CD4-positive, alpha-beta T cell treated with Interleukin-15 for 4 hours (primary cell): ENCODE measurements at regions not wholly inside any gene's neighbourhood (a gene's known extent, or its start where the extent isn't known, plus 50 kb on each side); places are given as distances from the start of the nearest gene placed in this dataset.

Experiments
- DNase-seq: peaks from one replicate; pipeline ENCODE4 v3.0.0-alpha.2; 2020; ENCODE audit warnings: low spot score

DNA sequence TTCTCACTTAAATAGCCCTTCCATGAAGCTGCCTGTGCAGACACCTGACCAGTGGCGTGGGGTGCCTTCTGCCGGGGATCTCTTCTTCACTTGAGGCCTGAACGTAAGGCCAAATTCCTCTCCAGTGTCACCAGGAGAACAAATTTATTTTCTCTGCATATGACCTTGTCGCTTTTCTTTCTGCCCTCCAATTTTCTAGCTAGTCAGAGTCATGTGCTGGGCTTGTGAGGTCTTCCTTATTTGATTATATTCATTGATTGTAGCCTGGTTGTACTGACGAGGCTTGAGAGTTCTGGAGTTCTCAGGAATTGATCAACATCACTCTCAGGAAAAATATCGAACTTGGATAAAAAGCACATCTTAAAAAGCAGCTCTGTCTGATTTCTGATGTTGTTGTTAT is 255.7 kb downstream of the BUB3 start:
- no peak for DNase-seq

DNA sequence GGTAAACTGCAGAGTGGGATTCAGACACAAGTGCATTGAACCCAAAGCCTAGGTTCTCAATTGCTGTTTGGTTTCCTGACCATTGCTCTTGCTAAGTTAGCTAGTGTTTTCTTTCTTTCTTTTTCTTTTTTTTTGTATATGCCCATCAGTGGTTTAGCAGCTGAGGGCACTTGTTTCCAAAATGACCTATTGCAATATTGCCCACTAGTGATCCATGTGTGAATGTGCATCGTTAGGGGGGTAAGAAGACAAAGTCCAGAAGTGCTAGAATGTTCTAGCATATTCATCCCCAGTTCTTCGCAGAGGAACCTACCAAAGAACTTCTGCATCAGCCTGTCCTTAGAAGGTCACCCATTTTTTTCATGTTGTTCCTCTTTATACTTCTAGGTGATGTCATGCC is 252.8 kb upstream of the GPR26 start:
- no peak for DNase-seq

DNA sequence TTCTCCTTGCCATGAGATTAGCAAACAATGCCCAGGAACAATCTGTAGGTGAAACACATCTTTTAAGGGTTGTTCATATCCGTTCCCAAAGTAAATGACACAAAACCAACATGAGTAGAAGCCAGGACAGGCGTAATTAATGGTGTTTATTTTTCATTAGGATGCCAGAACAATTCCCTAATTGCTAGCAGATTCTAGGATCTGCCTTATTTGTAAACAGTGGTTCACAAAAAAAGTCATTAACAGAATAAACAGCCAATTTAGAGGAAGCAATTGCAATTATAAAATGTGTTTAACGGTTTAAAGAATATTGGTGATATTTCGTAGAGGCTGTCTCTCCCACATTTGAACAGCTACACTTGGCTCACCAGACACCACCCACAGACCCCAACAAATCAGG is 250.6 kb upstream of the GPR26 start:
- DNase-seq = no peak

DNA sequence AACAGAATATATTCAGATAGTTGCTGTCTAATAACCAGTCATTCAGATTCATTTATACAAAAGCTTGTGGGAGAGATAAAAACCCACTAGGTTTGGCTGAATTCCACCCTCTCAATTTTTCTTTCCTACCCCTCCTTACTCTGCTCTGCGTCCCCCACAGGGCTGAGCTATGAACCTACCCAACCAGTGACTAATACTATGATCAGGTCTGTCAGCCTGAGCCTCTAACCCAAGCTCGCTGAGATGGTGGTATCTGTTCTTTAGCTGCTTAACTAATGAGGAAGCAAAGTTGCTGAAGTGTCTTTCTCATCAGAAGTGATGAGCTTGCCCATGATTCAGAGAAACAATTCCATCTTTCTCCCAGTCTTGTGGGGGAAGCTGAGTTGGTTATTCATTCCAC is 248.7 kb upstream of the GPR26 start:
- DNase-seq = no peak

DNA sequence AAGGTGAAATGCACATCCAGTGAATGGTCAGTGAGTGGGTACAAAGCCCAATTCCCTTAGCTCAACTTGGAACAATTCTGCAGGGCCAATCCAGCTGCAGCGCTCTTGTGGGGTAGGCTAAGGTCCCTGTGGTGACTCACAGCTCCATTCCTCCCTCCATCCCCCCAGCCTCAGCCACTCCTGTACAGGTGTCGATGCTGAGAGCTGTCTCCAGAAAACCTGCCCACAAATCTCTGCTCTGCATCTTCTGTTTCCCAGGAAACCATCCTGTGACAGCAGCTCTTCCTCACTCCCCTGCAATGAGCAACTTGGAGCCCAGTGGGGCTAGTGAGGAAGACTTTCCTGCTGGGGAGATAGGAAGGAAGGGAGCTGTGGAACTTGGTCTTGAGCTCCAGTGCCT is 244.7 kb upstream of the GPR26 start:
- DNase-seq = no peak

- no peak for DNase-seq
These were observed 243.9 kb upstream of the GPR26 start for GRCh38 chr10:123422261-123422660.

- no peak for DNase-seq
These were observed 241.6 kb upstream of the GPR26 start for GRCh38 chr10:123424537-123424936.

DNA sequence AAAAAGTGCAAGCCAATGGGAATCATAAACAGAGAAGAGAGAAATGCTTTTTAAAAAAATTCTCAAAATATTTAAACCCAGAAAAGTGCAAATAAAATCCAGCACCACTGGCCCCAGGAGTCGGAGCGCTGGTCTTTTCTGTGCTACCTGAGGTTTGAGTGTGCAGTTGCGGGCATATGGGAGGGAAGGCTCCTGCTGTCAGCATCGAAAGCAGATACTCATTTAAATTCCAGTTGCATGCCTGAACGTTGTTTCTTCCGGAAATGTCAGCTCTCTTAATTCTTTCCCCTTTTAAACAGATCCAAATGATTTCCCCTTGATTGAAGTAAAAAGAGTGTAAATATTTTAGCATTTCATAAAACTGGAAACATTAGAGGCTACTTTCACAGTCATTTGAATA is 240.5 kb upstream of the GPR26 start:
- no peak for DNase-seq

DNA sequence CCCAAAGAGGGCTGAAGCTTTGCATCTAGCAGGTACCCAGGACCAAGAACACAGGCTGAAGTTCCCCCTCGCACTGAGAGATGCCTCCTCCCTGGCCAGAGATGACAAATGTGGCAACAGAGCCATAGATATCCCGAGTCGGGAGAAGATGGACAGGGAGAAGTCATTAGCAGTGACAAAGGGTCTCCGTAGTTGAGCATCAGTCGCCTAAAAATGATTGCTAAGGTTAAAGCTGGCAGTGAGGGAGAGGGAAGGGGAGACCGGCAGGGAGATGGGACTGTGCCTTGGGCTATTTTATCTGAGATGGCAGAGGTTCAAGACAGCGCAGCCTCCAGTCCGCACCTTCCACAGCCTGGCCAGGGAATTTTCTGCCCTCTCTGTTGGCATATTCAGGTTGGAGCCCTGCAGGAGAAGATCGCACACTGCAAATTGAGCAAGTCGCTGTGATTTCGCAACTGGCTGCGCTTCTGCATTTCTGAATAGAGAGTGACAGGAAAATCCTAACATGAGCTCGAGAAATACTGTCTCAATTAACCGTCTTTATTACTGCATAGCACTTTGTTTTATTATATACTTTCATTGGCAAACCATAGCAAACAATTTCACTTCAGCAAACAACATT is 238.9 kb upstream of the GPR26 start:
- no peak for DNase-seq

DNA sequence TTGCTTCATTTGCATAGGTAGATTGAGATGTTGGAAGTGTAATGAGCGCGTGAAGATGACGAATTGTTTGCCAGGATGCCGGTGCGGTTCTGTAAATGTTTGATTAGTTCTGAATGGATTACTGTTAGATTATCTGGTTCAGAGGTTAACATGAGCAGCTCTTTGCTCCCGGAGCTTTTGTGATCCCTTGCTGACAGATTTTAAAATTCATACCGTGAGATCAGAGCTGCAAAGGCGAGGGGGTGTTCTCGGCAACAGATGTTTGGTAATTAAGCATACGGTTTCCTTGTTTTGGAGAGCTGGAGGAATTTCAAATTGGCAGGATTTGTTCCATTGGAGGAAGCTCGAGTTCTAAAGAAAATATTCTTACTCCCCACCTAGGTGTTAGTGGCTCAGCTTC is 237.8 kb upstream of the GPR26 start:
- DNase-seq = no peak

- DNase-seq = no peak
These were observed 236.4 kb upstream of the GPR26 start for GRCh38 chr10:123429706-123430221.

DNA sequence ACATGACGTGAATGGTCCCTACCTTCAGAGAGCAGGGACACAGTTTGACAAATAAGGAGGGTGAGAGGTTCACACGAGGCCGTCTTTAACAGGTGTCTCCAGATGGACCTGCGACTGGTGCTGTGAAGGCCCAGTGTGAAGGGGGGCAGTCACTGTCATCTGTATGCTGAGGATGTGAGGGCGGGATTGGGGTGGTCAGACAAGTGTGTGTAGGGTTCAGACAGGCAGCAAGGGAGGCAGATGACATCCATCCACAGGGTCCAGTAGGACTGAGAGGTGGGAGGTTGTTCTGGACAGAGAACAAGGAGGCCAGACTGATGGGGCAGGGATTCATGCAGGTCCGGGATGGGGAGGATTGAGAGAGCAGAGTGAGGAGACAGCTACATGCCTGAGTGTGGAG is 232.6 kb upstream of the GPR26 start:
- DNase-seq = no peak

GRCh38 chr10:123434435-123435039 is 231.6 kb upstream of the GPR26 start:
- DNase-seq = no peak

DNA sequence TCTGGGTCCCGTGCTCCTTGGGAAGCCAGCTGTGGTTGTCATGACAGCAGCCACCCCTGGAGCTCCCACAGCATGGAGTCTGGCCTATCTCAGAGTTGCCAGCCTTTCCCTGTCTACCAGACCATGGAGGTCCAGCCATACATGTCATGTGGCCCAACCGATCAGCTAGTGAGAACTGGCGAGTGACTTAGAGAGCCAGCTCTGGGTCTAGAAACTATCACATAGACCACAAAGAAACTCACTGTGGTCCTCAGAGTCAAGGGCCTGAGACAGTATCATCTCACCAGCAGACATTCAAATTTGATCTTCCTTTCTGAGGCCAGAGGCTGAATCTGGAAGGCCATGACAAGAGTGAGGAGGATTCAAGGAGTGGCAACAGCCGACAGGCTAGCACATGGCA is 223.3 kb upstream of the GPR26 start:
- DNase-seq = no peak

DNA sequence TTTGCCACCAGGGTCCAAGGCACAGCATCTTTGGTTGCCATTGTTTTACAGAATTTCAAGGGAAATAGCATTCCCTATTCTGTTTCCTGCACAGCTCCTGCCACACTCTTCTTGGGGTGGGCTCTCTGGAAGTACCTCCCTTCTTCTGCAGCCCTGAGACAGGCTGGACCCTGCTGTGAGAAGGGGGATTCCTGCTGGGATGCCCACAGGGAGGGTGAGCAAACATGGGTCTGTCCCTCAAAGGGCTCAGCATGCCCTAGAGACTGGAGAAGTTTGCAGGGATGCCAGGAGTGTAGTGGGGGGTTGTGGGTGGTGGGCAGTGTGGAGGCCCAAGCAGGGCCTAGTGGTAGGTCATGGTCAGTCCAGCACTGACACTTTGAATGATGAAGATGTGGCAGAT is 222.2 kb upstream of the GPR26 start:
- no peak for DNase-seq

DNA sequence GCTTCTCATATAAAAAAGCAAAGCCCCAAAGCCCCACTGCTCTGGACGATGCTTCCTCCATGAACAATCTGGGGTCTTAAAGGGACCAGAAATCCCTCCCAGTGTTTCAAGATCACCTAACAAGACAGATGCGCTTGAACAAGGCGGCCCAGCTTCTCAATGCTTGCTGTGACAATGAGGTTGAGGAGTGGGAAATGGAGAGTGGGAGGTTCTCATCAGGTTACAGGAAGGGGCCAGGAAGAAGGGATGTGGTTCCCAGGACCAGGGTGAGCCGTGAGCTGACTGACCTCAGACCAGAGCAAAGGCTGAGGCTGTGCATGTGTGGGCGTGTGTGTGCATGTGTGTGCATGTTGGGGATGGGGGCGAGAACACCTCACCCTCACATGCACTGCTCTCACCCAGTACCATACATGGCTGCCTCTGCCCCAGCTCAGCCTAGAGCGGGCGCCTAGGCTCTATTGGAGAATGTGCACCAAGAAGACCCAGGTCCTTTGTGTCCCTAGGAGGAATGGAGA is 220.8 kb upstream of the GPR26 start:
- DNase-seq = no peak

- DNase-seq = no peak
These were observed 219.6 kb upstream of the GPR26 start for GRCh38 chr10:123446449-123447156.

DNA sequence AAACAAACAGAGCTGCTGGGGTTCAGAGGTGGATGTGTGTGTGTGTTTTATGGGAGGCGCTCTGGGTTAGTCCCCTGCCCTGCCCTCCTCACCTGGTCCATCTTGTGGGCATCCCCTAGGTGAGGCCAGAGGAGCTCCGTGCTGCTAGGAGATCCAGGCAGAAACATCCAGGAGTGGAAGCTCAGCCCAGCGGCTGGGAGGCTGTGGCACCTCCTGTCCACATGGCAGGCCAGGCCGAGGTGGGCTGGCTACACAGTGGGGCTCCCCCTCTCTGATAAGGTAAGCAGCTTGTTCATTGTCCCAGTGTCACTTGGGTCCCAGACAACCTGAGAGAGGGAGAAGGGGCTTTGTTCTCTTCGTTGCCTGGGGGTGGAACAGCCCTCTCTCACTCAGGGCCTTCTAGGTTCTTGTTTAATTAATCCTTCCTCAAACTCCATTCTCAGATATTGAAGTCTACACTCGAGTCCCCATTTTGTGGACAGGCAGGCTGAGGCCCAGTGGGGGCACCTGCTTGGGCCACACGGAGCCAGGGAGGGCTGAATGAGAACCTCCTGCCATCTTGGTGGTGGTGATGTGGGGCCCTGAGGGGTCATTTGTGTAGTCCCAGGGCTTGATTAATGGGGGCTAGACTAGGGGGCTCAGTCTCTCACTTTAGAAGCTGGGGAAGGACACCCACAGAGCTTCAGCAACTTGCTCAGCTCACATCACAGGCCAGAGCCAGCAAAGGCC is 216.8 kb upstream of the GPR26 start:
- DNase-seq = no peak

- no peak for DNase-seq
These were observed 215.1 kb upstream of the GPR26 start for GRCh38 chr10:123450956-123451605.

DNA sequence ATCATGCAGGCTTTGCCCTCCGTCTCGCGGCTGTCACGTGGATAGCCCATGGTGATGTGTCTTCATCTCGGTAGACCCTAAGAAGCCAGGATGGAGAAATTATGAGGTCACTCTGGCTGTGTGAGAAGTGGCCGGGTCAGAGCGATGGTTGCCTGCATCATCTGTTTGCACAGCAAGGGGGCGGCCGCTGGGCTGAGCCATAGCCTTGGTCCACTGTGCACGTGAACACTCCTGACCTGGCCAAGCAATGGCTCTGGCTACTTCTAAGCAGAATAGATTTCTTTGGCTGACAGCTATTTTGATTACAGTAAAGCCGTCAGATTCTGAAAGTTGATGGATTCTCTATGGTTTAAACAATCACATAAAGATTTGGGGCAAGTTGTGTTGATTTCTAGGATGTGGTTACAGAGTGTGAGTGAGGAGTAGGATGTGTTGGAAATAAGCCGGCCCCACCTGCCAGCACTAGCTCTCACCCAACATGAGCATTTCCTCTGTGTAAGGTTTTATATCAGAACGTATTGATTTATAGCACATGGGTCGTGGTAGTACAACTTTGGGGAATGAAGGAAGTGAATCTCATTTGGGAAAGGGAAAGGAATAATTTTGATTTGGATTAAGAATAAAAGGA is 214.4 kb upstream of the GPR26 start:
- DNase-seq = no peak

- no peak for DNase-seq
These were observed 211.2 kb upstream of the GPR26 start for GRCh38 chr10:123454987-123455386.

DNA sequence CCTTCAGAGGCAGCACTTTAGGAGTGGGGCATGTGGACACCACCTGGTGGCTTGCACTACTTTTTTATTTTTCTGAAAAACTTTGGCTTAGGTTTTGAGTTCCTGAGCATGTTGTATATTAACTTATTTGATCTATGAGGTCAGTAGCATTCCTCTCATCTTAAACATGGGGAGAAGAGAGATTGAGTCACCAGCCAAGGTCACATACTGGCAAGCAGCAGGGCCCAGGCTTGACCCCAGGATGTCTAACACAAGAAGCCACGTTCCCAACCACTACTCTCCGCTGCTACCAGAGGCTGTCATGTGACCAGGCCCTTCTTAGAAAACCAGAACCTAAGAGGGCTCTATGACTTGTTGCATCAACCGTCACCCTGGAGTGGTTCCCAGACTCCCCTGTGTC is 210.3 kb upstream of the GPR26 start:
- DNase-seq = no peak
